ENCODE measurements at regions not wholly inside any gene's neighbourhood (a gene's known extent, or its start where the extent isn't known, plus 50 kb on each side); places are given as distances from the start of the nearest gene placed in this dataset.
"Not testable (repeated sequence)": the region's sequence is repeated elsewhere in the genome, so short reads cannot be mapped to it uniquely, and the experiment has no call there.

DNA sequence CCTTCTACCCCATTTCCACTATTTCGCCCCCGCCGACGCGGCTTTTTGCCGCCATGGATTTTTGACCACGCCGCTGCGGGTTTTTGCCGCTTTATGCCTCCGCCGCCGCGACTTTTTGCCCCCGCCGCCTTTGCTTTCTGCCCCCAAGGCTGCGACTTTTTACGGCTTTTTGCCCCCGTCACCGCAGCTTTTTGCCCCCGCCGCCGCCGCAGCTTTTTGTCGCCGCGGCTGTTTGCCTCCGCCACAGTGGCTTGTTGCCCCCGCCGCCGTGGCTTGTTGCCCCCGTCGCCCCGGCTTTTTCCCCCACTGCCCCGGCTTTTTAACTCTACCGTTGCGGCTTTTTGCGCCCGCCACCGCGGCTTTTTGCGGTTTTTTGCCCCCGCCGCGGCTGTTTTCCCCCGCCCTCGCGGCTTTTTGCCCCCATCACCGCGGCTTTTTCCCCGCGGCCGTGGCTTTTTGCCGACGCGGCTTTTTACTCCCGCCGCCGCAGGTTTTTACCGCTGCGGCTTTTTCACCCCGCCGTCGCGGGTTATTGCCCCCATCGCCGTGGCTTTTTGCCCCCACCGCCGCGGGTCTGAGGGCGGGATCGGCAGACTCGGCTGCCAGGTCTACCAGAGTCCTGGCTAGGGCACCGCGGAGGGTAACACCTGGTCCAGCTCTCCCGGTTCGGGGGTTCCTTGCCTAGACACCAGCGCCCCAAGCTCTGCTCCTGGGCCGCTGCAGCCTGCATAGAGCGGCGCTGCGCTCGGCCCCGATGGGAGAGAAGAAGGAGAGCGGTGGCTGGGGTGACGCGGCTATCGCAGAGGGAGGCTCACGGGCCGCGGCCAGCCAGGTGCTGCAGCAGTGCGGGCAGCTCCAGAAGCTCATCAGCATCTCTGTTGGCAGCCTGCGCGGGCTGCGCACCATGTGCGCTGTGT lies 562.7 kb upstream of the WSB1 start:
- Histone ChIP-seq H3K4me3 (ENCODE audit: low read length in 3 of 3) (no peak overlapping the region), H3K36me3 (ENCODE audit: control insufficient read depth in 3 of 3, insufficient read depth in 3 of 3, low read length in 3 of 3) (no peaks in the 10 kb centered on the region), H3K27me3 (ENCODE audit: control insufficient read depth in 3 of 3, insufficient read depth in 3 of 3, low read length in 3 of 3) (no peaks in the 10 kb centered on the region)

DNA sequence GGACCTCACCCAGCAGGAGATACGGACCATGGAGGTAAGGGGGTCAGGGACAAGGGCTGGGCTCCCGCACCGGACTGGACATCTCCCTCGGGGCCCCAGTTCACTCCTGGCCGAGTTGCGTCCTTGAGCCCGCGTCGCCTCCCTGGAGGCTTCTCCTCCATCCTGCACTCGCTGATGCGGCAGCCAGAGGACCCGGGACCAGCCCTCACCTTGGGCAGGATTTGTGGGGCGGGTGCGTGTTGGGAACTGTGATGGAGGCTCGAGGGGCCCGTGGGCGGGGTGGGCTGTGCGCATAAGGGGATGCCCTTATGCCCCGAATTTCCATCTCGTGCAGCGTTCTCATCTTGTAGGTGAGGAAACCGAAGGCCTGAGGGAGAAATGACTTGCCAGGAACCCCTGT lies 562.0 kb upstream of the WSB1 start:
- not testable (repeated sequence) for H3K4me1 ChIP-seq (ENCODE audit: control insufficient read depth in 3 of 3, insufficient read depth in 3 of 3, low read length in 3 of 3); H3K4me3 ChIP-seq (ENCODE audit: low read length in 3 of 3); H3K36me3 ChIP-seq (ENCODE audit: control insufficient read depth in 3 of 3, insufficient read depth in 3 of 3, low read length in 3 of 3); H3K27ac ChIP-seq (ENCODE audit: low read depth, low read length); H3K9me3 ChIP-seq (ENCODE audit: control insufficient read depth in 3 of 3, low read length in 3 of 3); H3K27me3 ChIP-seq (ENCODE audit: control insufficient read depth in 3 of 3, insufficient read depth in 3 of 3, low read length in 3 of 3); H3K9ac ChIP-seq (ENCODE audit: low read depth in 1 of 3, low read length in 3 of 3)

More for the DNA sequence above, 562.7 kb upstream of the WSB1 start:
- Histone ChIP-seq H3K9me3 (ENCODE audit: control insufficient read depth in 3 of 3, low read length in 3 of 3) (peaks cover 0 to 2% (median 0%) of the 10 kb centered on the region in 3 donors), H3K4me1 (ENCODE audit: control insufficient read depth in 3 of 3, insufficient read depth in 3 of 3, low read length in 3 of 3) (no peaks in the 10 kb centered on the region), H3K9ac (ENCODE audit: low read depth in 1 of 3, low read length in 3 of 3) (no peak overlapping the region), H3K27ac (ENCODE audit: low read depth, low read length) (no peak overlapping the region)

DNA sequence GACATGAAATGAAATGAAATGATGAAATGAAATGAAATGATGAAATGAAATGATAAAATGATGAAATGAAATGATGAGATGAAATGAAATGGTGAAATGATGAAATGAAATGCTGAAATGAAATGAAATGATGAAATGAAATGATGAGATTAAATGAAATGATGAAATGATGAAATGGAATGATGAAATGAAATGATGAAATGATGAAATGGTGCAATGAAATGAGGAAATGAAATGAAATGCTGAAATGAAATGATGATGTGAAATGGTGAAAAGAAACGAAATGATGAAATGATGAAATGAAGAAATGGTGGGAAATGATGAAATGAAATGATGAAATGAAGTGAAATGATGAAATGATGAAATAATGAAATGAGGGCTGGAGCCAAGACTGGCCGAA lies 559.1 kb upstream of the WSB1 start:
- H3K9me3 ChIP-seq (ENCODE audit: control insufficient read depth in 3 of 3, low read length in 3 of 3); H3K27ac ChIP-seq (ENCODE audit: low read depth, low read length); H3K36me3 ChIP-seq (ENCODE audit: control insufficient read depth in 3 of 3, insufficient read depth in 3 of 3, low read length in 3 of 3); H3K4me1 ChIP-seq (ENCODE audit: control insufficient read depth in 3 of 3, insufficient read depth in 3 of 3, low read length in 3 of 3); H3K27me3 ChIP-seq (ENCODE audit: control insufficient read depth in 3 of 3, insufficient read depth in 3 of 3, low read length in 3 of 3); H3K9ac ChIP-seq (ENCODE audit: low read depth in 1 of 3, low read length in 3 of 3); H3K4me3 ChIP-seq (ENCODE audit: low read length in 3 of 3): not testable (repeated sequence)

GRCh38 chr17:26735977-26736376 lies 557.9 kb upstream of the WSB1 start:
- H3K27ac ChIP-seq (ENCODE audit: low read depth, low read length); H3K27me3 ChIP-seq (ENCODE audit: control insufficient read depth in 3 of 3, insufficient read depth in 3 of 3, low read length in 3 of 3); H3K4me1 ChIP-seq (ENCODE audit: control insufficient read depth in 3 of 3, insufficient read depth in 3 of 3, low read length in 3 of 3); H3K9me3 ChIP-seq (ENCODE audit: control insufficient read depth in 3 of 3, low read length in 3 of 3); H3K36me3 ChIP-seq (ENCODE audit: control insufficient read depth in 3 of 3, insufficient read depth in 3 of 3, low read length in 3 of 3); H3K4me3 ChIP-seq (ENCODE audit: low read length in 3 of 3); H3K9ac ChIP-seq (ENCODE audit: low read depth in 1 of 3, low read length in 3 of 3): not testable (repeated sequence)

DNA sequence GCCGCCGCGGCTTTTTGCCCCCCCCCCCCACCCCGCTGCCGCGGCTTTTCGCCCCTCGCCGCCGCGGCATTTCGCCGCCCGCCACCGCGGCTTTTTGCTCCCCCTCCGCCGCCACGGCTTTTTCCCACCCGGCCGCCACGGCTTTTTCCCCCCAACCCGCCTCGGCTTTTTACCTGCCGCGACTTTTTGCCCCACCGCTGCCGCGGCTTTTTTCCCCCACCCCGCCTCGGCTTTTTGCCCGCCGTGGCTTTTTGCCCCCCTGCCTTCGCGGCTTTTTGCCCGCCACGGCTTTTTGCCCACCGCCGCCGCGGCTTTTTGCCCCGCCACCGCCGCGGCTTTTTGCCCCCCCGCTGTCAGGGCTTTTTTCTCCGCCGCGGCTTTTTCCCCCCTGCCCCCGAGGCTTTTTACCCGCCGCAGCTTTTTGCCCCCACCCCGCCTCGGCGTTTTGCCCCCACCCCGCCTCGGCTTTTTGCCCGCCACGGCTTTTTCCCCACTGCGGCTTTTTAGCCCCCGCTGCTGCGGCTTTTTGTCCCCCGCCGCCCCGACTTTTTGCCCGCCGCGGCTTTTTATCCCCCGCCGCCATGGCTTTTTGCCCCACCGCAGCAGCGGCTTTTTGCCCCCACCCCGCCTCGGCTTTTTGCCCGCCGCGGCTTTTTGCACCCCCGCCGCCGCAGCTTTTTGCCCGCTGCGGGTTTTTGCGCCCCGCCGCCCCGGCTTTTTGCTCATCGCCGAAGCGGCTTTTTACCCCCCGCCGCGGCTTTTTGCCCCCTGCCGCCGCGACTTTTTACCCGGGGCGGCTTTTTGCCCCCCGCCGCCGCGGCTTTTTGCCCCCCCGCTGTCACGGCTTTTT lies 527.8 kb upstream of the WSB1 start:
- Histone ChIP-seq H3K4me1 (ENCODE audit: control insufficient read depth in 3 of 3, insufficient read depth in 3 of 3, low read length in 3 of 3) (no peaks in the 10 kb centered on the region), H3K27me3 (ENCODE audit: control insufficient read depth in 3 of 3, insufficient read depth in 3 of 3, low read length in 3 of 3) (no peaks in the 10 kb centered on the region), H3K36me3 (ENCODE audit: control insufficient read depth in 3 of 3, insufficient read depth in 3 of 3, low read length in 3 of 3) (no peaks in the 10 kb centered on the region), H3K27ac (ENCODE audit: low read depth, low read length) (no peak overlapping the region), H3K9ac (ENCODE audit: low read depth in 1 of 3, low read length in 3 of 3) (no peak overlapping the region), H3K9me3 (ENCODE audit: control insufficient read depth in 3 of 3, low read length in 3 of 3) (no peaks in the 10 kb centered on the region), H3K4me3 (ENCODE audit: low read length in 3 of 3) (no peak overlapping the region)

DNA sequence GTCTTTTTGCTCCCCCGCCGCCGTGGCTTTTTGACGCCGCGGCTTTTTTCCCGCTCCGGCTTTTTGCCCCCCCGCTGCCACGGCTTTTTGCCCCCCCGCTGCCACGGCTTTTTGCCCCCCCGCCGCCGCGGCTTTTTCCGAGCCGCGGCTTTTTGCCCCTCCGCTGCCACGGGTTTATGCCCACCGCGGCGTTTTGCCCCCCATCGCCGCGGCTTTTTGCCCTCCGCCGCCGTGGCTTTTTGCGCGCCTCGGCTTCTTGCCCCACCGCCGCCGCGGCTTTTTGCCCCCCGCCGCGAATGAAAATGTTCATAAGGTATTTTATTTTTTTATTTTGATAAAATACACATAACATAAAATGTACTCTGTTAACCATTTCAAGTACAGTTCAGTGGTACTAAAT lies 527.2 kb upstream of the WSB1 start:
- Histone ChIP-seq H3K4me1 (ENCODE audit: control insufficient read depth in 3 of 3, insufficient read depth in 3 of 3, low read length in 3 of 3) (no peaks in the 10 kb centered on the region), H3K27ac (ENCODE audit: low read depth, low read length) (no peak overlapping the region), H3K27me3 (ENCODE audit: control insufficient read depth in 3 of 3, insufficient read depth in 3 of 3, low read length in 3 of 3) (no peaks in the 10 kb centered on the region), H3K4me3 (ENCODE audit: low read length in 3 of 3) (no peak overlapping the region), H3K36me3 (ENCODE audit: control insufficient read depth in 3 of 3, insufficient read depth in 3 of 3, low read length in 3 of 3) (no peaks in the 10 kb centered on the region), H3K9ac (ENCODE audit: low read depth in 1 of 3, low read length in 3 of 3) (no peak overlapping the region), H3K9me3 (ENCODE audit: control insufficient read depth in 3 of 3, low read length in 3 of 3) (no peaks in the 10 kb centered on the region)

DNA sequence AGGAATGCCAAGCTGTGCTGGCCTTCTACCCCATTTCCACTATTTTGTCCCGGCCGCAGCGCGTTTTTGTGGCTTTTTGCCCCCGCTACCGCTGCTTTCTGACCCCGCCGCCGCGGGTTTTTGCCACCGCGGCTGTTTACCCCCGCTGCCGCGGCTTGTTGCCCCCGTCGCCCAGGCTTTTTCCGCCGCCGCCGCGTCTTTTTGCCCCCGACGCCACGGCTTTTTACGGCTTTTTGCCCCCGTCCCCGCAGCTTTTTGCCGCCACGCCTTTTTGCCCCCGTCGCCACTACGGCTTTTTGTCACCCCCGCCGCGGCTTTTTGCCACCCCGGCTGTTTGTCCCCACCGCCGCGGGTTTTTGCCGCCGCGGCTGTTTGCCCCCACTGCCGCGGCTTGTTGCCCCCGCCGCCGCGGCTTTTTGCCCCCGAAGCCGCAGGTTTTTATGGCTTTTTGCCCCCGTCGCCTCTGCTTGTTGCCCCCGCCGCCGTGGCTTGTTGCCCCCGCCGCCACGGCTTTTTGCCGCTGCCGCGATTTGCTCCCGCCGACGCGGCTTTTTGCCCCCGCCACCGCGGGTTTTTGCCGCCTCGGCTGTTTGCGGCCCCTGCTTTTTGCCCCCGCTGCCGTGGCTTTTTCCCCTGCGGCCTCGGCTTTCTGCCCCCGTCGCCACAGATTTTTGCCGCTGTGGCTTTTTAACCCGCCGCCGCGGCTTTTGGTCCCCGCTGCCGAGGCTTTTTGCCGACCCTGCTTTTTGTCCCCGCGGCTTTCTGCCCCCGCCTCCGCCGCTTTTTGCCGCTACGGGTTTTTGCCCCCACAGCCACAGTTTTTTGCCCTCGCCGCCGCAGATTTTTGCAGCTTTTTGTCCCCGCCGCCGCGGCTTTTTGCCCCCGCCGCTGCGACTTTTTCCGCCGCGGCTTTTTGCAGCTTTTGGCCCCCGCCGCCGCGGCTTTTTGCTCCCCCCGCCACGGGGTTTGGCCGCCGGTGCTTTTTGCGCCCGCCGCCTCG lies 520.4 kb upstream of the WSB1 start:
- Histone ChIP-seq H3K9me3 (ENCODE audit: control insufficient read depth in 3 of 3, low read length in 3 of 3) (no peaks in the 10 kb centered on the region), H3K27ac (ENCODE audit: low read depth, low read length) (no peak overlapping the region), H3K4me1 (ENCODE audit: control insufficient read depth in 3 of 3, insufficient read depth in 3 of 3, low read length in 3 of 3) (no peaks in the 10 kb centered on the region), H3K9ac (ENCODE audit: low read depth in 1 of 3, low read length in 3 of 3) (no peak overlapping the region), H3K27me3 (ENCODE audit: control insufficient read depth in 3 of 3, insufficient read depth in 3 of 3, low read length in 3 of 3) (no peaks in the 10 kb centered on the region), H3K4me3 (ENCODE audit: low read length in 3 of 3) (no peak overlapping the region), H3K36me3 (ENCODE audit: control insufficient read depth in 3 of 3, insufficient read depth in 3 of 3, low read length in 3 of 3) (no peaks in the 10 kb centered on the region)

DNA sequence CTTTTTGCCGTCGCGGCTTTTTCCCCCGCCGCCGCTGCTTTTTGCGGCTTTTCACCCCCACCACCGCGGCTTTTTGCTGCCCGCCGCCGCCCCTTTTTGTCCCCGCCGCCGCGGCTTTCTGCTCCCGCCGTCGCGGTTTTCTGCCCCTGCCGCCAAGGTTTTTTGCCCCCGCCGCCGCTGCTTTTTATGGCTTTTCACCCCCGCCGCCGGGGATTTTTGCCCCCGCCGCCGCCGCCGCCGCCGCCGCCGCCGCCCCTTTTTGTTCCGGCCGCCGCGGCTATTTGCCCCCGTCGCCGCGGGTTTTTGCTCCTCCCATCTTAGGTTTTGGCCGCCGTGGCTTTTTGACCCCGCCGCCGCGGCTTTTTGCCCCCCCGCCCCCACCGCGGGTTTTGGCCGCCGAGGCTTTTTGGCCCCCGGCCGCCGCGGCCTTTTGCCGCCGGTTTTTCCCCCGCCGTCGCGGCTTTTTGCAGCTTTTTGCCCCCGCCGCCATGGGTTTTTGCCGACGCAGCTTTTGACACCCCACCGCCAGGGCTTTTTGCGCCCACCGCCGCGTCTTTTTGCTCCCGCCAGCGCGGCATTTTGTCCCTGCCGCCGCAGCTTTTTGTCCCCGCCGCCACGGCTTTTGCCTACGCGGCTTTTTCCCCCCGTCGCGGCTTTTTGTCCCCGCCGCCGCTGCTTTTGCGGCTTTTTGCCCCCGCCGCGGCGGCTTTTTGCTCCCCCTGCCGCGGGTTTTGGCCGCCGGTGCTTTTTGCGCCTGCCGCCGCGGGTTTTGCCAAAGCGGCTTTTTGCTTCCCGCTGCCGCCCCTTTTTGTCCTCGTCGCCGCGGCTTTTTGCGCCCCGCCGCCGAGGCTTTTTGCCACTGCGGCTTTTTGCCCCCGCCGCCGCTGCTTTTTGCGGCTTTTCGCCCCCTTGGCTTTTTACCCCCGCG lies 519.4 kb upstream of the WSB1 start:
- no peaks in the 10 kb centered on the region for H3K36me3 ChIP-seq (ENCODE audit: control insufficient read depth in 3 of 3, insufficient read depth in 3 of 3, low read length in 3 of 3)
- no peak overlapping the region for H3K9ac ChIP-seq (ENCODE audit: low read depth in 1 of 3, low read length in 3 of 3)
- H3K9me3 ChIP-seq (ENCODE audit: control insufficient read depth in 3 of 3, low read length in 3 of 3) = no peaks in the 10 kb centered on the region
- H3K4me1 ChIP-seq (ENCODE audit: control insufficient read depth in 3 of 3, insufficient read depth in 3 of 3, low read length in 3 of 3) = no peaks in the 10 kb centered on the region
- H3K27me3 ChIP-seq (ENCODE audit: control insufficient read depth in 3 of 3, insufficient read depth in 3 of 3, low read length in 3 of 3) = no peaks in the 10 kb centered on the region
- H3K27ac ChIP-seq (ENCODE audit: low read depth, low read length) = no peak overlapping the region
- H3K4me3 ChIP-seq (ENCODE audit: low read length in 3 of 3) = no peak overlapping the region

All from skeletal muscle tissue (tissue), 3 donors.